Neuronal stem cell (in vitro differentiated cells): ENCODE measurements at regions not wholly inside any gene's neighbourhood (a gene's known extent, or its start where the extent isn't known, plus 50 kb on each side); places are given as distances from the start of the nearest gene placed in this dataset.

Experiments
- DNase-seq: peaks from one replicate; pipeline ENCODE4 v3.0.0-alpha.2; 2013; ENCODE audit warnings: low spot score
- H2AFZ ChIP-seq: one replicate; pipeline ENCODE4 v1.6.1; 2013; ENCODE audit warnings: mild to moderate bottlenecking, low read length, inconsistent platforms
- H2AK5ac ChIP-seq: 2 replicates; pipeline ENCODE4 v1.6.1; 2013; ENCODE audit warnings: low read depth, mild to moderate bottlenecking, inconsistent platforms, low read length, moderate library complexity, mixed read lengths
- H2BK120ac ChIP-seq: 2 replicates; pipeline ENCODE4 v1.6.1; 2013; ENCODE audit warnings: low read depth, mild to moderate bottlenecking, inconsistent platforms, low read length, moderate library complexity, mixed read lengths
- H2BK12ac ChIP-seq: one replicate; pipeline ENCODE4 v1.6.1; 2013; ENCODE audit warnings: low read length, inconsistent platforms
- H2BK15ac ChIP-seq: 2 replicates; pipeline ENCODE4 v1.6.1; 2013; ENCODE audit warnings: mild to moderate bottlenecking, low read length, inconsistent platforms, mixed read lengths
- H2BK5ac ChIP-seq: one replicate; pipeline ENCODE4 v1.6.1; 2013; ENCODE audit warnings: inconsistent platforms, mild to moderate bottlenecking, low read length, moderate library complexity
- H3K14ac ChIP-seq: one replicate; pipeline ENCODE4 v1.6.1; 2013; ENCODE audit warnings: low read length, inconsistent platforms
- H3K18ac ChIP-seq: 2 replicates; pipeline ENCODE4 v1.6.1; 2013; ENCODE audit warnings: low read length, inconsistent platforms
- H3K23ac ChIP-seq: 2 replicates; pipeline ENCODE4 v1.6.1; 2013; ENCODE audit warnings: low read depth, mild to moderate bottlenecking, mixed read lengths, low read length, inconsistent platforms; ENCODE audit not compliant: poor library complexity
- H3K27ac ChIP-seq: replicated peaks from 3 replicates; pipeline ENCODE4 v1.5.1; 2013; ENCODE audit warnings: low read length, inconsistent platforms
- H3K27me3 ChIP-seq, 3 experiments: 2 replicates each; pipeline ENCODE4 v1.6.1; 2013; ENCODE audit warnings: low read length in 3 of 3, mild to moderate bottlenecking in 2 of 3, inconsistent platforms in 1 of 3, low read depth in 1 of 3, mixed read lengths in 1 of 3, moderate library complexity in 1 of 3; ENCODE audit not compliant: control insufficient read depth in 3 of 3, insufficient read depth in 3 of 3
- H3K36me3 ChIP-seq, 2 donors: replicated peaks in 1 of 2; 2 replicates each; pipeline ENCODE4 v1.6.1; 2013; ENCODE audit warnings: low read length in 2 of 2; ENCODE audit not compliant: control insufficient read depth in 2 of 2, insufficient read depth in 2 of 2
- H3K4ac ChIP-seq: 2 replicates; pipeline ENCODE4 v1.6.1; 2013; ENCODE audit warnings: inconsistent platforms, mild to moderate bottlenecking, low read length, moderate library complexity
- H3K4me1 ChIP-seq, 2 donors: 1 replicate in 1 of 2; 2 replicates in 1 of 2; pipeline ENCODE4 v1.6.1; 2013; ENCODE audit warnings: low read length in 2 of 2, low read depth in 1 of 2; ENCODE audit not compliant: control insufficient read depth in 2 of 2, insufficient read depth in 1 of 2
- H3K4me2 ChIP-seq: one replicate; pipeline ENCODE4 v1.6.1; 2013; ENCODE audit warnings: mild to moderate bottlenecking, low read length, inconsistent platforms; ENCODE audit not compliant: insufficient read depth, poor library complexity, severe bottlenecking
- H3K4me3 ChIP-seq, 2 donors: 2 replicates each; pipeline ENCODE4 v1.5.1; 2013; ENCODE audit warnings: low read length in 2 of 2, mild to moderate bottlenecking in 2 of 2, inconsistent platforms in 1 of 2, moderate library complexity in 1 of 2
- H3K79me1 ChIP-seq: one replicate; pipeline ENCODE4 v1.6.1; 2013; ENCODE audit warnings: low read depth, mild to moderate bottlenecking, inconsistent platforms, low read length, moderate library complexity
- H3K9ac ChIP-seq: one replicate; pipeline ENCODE4 v1.6.1; 2013; ENCODE audit warnings: mild to moderate bottlenecking, low read depth, low read length, inconsistent platforms; ENCODE audit not compliant: poor library complexity
- H3K9me3 ChIP-seq, 2 donors: replicated peaks in 1 of 2; 2 replicates each; pipeline versions ENCODE3 to v1.6.1; 2013; ENCODE audit warnings: low read length in 2 of 2, mild to moderate bottlenecking in 2 of 2, inconsistent platforms in 1 of 2, low read depth in 1 of 2, mixed read lengths in 1 of 2, moderate library complexity in 1 of 2; ENCODE audit not compliant: control insufficient read depth in 2 of 2, insufficient read depth in 1 of 2
- H4K8ac ChIP-seq: one replicate; pipeline ENCODE4 v1.6.1; 2013; ENCODE audit warnings: low read depth, mild to moderate bottlenecking, inconsistent platforms, low read length, moderate library complexity
- H4K91ac ChIP-seq: one replicate; pipeline ENCODE4 v1.6.1; 2013; ENCODE audit warnings: low read length, low read depth, mild to moderate bottlenecking, inconsistent platforms; ENCODE audit not compliant: poor library complexity
- WGBS, 2 donors: extraction: QIAGEN DNeasy Blood & Tissue Kit; methylation state at CpG; one replicate each; pipeline ENCODE4 v1.1.7; 2013; ENCODE audit warnings: missing lambda C conversion rate in 2 of 2, mixed read lengths in 1 of 2; ENCODE audit not compliant: insufficient read length in 2 of 2, insufficient replicate concordance in 1 of 2; ENCODE audit errors: extremely low coverage in 2 of 2; 5-methylcytosine and 5-hydroxymethylcytosine counted together

DNA sequence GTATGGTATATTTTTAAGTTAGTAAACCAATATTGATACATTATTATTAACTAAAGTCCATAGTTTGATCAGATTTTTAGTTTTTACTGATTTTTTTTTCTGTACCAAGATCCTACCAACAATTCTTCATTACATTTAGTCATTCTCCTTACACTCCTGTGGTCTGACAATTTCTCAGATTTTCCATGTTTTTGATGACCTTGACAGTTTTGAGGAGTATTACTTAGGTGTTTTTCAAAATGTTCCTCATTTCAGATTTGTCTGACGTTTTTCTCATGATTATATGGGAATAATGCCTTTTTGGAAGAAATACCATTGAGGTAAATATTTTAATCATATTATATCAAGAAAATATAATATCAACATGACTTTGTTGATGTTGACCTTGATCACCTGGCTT lies 423.8 kb downstream of the PPP4R3C start:
- H2BK120ac ChIP-seq: no peak overlapping the region
- H3K9me3 ChIP-seq: no peaks in the 10 kb centered on the region
- H2AFZ ChIP-seq: no peak overlapping the region
- no peak overlapping the region for H4K8ac ChIP-seq
- no peaks in the 10 kb centered on the region for H3K27me3 ChIP-seq
- H2BK5ac ChIP-seq: no peak overlapping the region
- H3K9ac ChIP-seq: no peak overlapping the region
- no peak overlapping the region for H3K4me3 ChIP-seq
- H3K27ac ChIP-seq: no peak overlapping the region
- H3K79me1 ChIP-seq: no peaks in the 10 kb centered on the region
- H3K36me3 ChIP-seq: no peaks in the 10 kb centered on the region
- H3K4me1 ChIP-seq: no peaks in the 10 kb centered on the region
- no peak overlapping the region for H3K4me2 ChIP-seq
- WGBS, 2 donors: no CpG with 5 or more reads among the region's 1 CpG
- H3K23ac ChIP-seq: no peak overlapping the region
- H2BK15ac ChIP-seq: no peak overlapping the region
- no peak overlapping the region for H3K18ac ChIP-seq
- H3K4ac ChIP-seq: no peak overlapping the region
- DNase-seq: no peak
- H3K14ac ChIP-seq: no peak overlapping the region
- H4K91ac ChIP-seq: no peak overlapping the region
- H2BK12ac ChIP-seq: no peak overlapping the region
- no peak overlapping the region for H2AK5ac ChIP-seq

GRCh38 chrX:27008486-27008885 lies 454.7 kb downstream of the PPP4R3C start:
- no peak overlapping the region for H3K4ac ChIP-seq
- no CpG with 5 or more reads among the region's 5 CpGs for WGBS, 2 donors
- H3K4me2 ChIP-seq: no peak overlapping the region
- H3K18ac ChIP-seq: no peak overlapping the region
- no peaks in the 10 kb centered on the region for H3K79me1 ChIP-seq
- H2BK12ac ChIP-seq: no peak overlapping the region
- H2AK5ac ChIP-seq: no peak overlapping the region
- H3K14ac ChIP-seq: no peak overlapping the region
- H2BK120ac ChIP-seq: no peak overlapping the region
- no peak for DNase-seq
- H2AFZ ChIP-seq: no peak overlapping the region
- H3K4me3 ChIP-seq: no peak overlapping the region
- H3K23ac ChIP-seq: no peak overlapping the region
- no peak overlapping the region for H4K91ac ChIP-seq
- no peaks in the 10 kb centered on the region for H3K4me1 ChIP-seq
- no peak overlapping the region for H3K27ac ChIP-seq
- H3K9me3 ChIP-seq: no peaks in the 10 kb centered on the region
- H2BK5ac ChIP-seq: no peak overlapping the region
- no peak overlapping the region for H2BK15ac ChIP-seq
- H3K36me3 ChIP-seq: no peaks in the 10 kb centered on the region
- no peaks in the 10 kb centered on the region for H3K27me3 ChIP-seq
- no peak overlapping the region for H4K8ac ChIP-seq
- no peak overlapping the region for H3K9ac ChIP-seq

GRCh38 chrX:26999634-27000033 lies 463.5 kb downstream of the PPP4R3C start:
- no peak overlapping the region for H3K4me3 ChIP-seq
- no peak overlapping the region for H2BK120ac ChIP-seq
- H3K36me3 ChIP-seq: no peaks in the 10 kb centered on the region
- no peak overlapping the region for H2BK12ac ChIP-seq
- no peak overlapping the region for H4K8ac ChIP-seq
- no peaks in the 10 kb centered on the region for H3K27me3 ChIP-seq
- no peaks in the 10 kb centered on the region for H3K9me3 ChIP-seq
- H3K4me1 ChIP-seq: no peaks in the 10 kb centered on the region
- no peak overlapping the region for H3K4ac ChIP-seq
- no peaks in the 10 kb centered on the region for H3K79me1 ChIP-seq
- no peak overlapping the region for H2AFZ ChIP-seq
- no CpG with 5 or more reads among the region's 1 CpG for WGBS, 2 donors
- H3K27ac ChIP-seq: no peak overlapping the region
- DNase-seq: no peak
- no peak overlapping the region for H3K14ac ChIP-seq
- no peak overlapping the region for H3K9ac ChIP-seq
- H4K91ac ChIP-seq: no peak overlapping the region
- H3K18ac ChIP-seq: no peak overlapping the region
- H2AK5ac ChIP-seq: no peak overlapping the region
- H3K4me2 ChIP-seq: no peak overlapping the region
- H3K23ac ChIP-seq: no peak overlapping the region
- no peak overlapping the region for H2BK5ac ChIP-seq
- H2BK15ac ChIP-seq: no peak overlapping the region

- Histone ChIP-seq H3K36me3 (no peaks in the 10 kb centered on the region), H3K9ac (no peak overlapping the region), H2BK5ac (no peak overlapping the region), H4K8ac (no peak overlapping the region), H2BK12ac (no peak overlapping the region), H3K18ac (no peak overlapping the region), H3K4me2 (no peak overlapping the region), H2BK120ac (no peak overlapping the region), H4K91ac (no peak overlapping the region), H3K9me3 (no peaks in the 10 kb centered on the region), H3K14ac (no peak overlapping the region), H3K23ac (no peak overlapping the region), H3K79me1 (no peaks in the 10 kb centered on the region), H2AK5ac (no peak overlapping the region), H3K4me3 (no peak overlapping the region), H3K27ac (no peak overlapping the region), H2BK15ac (no peak overlapping the region), H3K4ac (no peak overlapping the region), H3K4me1 (no peaks in the 10 kb centered on the region), H3K27me3 (no peaks in the 10 kb centered on the region), H2AFZ (no peak overlapping the region)
- no CpG with 5 or more reads among the region's 3 CpGs for WGBS, 2 donors
- no peak for DNase-seq
These were observed 504.9 kb downstream of the PPP4R3C start for GRCh38 chrX:26958261-26958660.
